H1 (cell line): ENCODE measurements at regions not wholly inside any gene's neighbourhood (a gene's known extent, or its start where the extent isn't known, plus 50 kb on each side); places are given as distances from the start of the nearest gene placed in this dataset.

ENCODE experiments used
- CTCF ChIP-seq, 3 experiments: IDR thresholded peaks; 1 replicate in 2 of 3; 2 replicates in 1 of 3; pipeline versions ENCODE4 v1.5.1 to v1.6.1; 2011; ENCODE audit warnings: low read length in 3 of 3, mild to moderate bottlenecking in 3 of 3, inconsistent platforms in 2 of 3, low read depth in 1 of 3, moderate library complexity in 1 of 3; ENCODE audit not compliant: insufficient read depth in 1 of 3; ENCODE audit errors: control extremely low read depth in 1 of 3
- GABPA ChIP-seq: IDR thresholded peaks from 2 replicates; pipeline ENCODE4 v1.6.1; 2011; ENCODE audit warnings: mild to moderate bottlenecking, low read length, moderate library complexity, borderline replicate concordance; ENCODE audit not compliant: insufficient read depth
- MAX ChIP-seq: IDR thresholded peaks from 2 replicates; pipeline ENCODE4 v1.6.1; 2012; ENCODE audit warnings: inconsistent platforms
- POLR2A ChIP-seq, 2 experiments: IDR thresholded peaks; 1 replicate in 1 of 2; 2 replicates in 1 of 2; pipeline ENCODE4 v1.6.1; 2011; ENCODE audit warnings: low read depth in 2 of 2, low read length in 2 of 2, mild to moderate bottlenecking in 2 of 2; ENCODE audit errors: control extremely low read depth in 1 of 2
- YY1 ChIP-seq: IDR thresholded peaks from 2 replicates; pipeline ENCODE4 v1.6.1; 2011; ENCODE audit warnings: low read depth, mild to moderate bottlenecking, low read length

- TF ChIP-seq MAX (no peak), CTCF (IDR thresholded peaks at IDR 0.05; ENCODE audit: control extremely low read depth in 1 of 3, insufficient read depth in 1 of 3, low read depth in 1 of 3, low read length in 3 of 3) (no peak), POLR2A (IDR thresholded peaks at IDR 0.05; ENCODE audit: control extremely low read depth in 1 of 2, low read depth in 2 of 2, low read length in 2 of 2) (no peak), GABPA (no peak), YY1 (no peak)
Observed at GRCh38 chr5:166236327-166236726, 2055.1 kb upstream of the WWC1 start.
